HG02798 (cell line): ENCODE measurements at regions not wholly inside any gene's neighbourhood (a gene's known extent, or its start where the extent isn't known, plus 50 kb on each side); places are given as distances from the start of the nearest gene placed in this dataset.

Experiments
- ATAC-seq: cut with Tn5 transposase; IDR thresholded peaks from one replicate; pipeline ENCODE4 v1.9.1; 2021; ENCODE audit warnings: mild to moderate bottlenecking; ENCODE audit not compliant: unreplicated experiment, poor library complexity

GRCh38 chr22:48642550-48642949, 1185.1 kb downstream of the BRD1 start:
- ATAC-seq, result no peak

- ATAC-seq, result no peak
These were observed 1185.7 kb downstream of the BRD1 start for GRCh38 chr22:48641906-48642475.

GRCh38 chr22:48640890-48641841, 1186.5 kb downstream of the BRD1 start:
- no peak for ATAC-seq

- no peak for ATAC-seq
These were observed 1187.6 kb downstream of the BRD1 start for GRCh38 chr22:48639896-48640748.

GRCh38 chr22:48639021-48639795, 1188.5 kb downstream of the BRD1 start:
- no peak for ATAC-seq

- ATAC-seq, result no peak
These were observed 1190.4 kb downstream of the BRD1 start for GRCh38 chr22:48637231-48637630.

GRCh38 chr22:48636746-48637145, 1190.9 kb downstream of the BRD1 start:
- no peak for ATAC-seq

GRCh38 chr22:48635816-48636215, 1191.9 kb downstream of the BRD1 start:
- ATAC-seq, result no peak

GRCh38 chr22:48635031-48635430, 1192.6 kb downstream of the BRD1 start:
- ATAC-seq, result no peak

- no peak for ATAC-seq
These were observed 1193.5 kb downstream of the BRD1 start for GRCh38 chr22:48633996-48634836.

GRCh38 chr22:48632646-48633246, 1194.9 kb downstream of the BRD1 start:
- ATAC-seq, result no peak

- no peak for ATAC-seq
These were observed 1196.3 kb downstream of the BRD1 start for GRCh38 chr22:48631288-48631863.

GRCh38 chr22:48630848-48631247, 1196.8 kb downstream of the BRD1 start:
- ATAC-seq, result no peak

GRCh38 chr22:48630433-48630754, 1197.3 kb downstream of the BRD1 start:
- ATAC-seq, result no peak

GRCh38 chr22:48629631-48630432, 1197.8 kb downstream of the BRD1 start:
- no peak for ATAC-seq

GRCh38 chr22:48628891-48629543, 1198.7 kb downstream of the BRD1 start:
- no peak for ATAC-seq

GRCh38 chr22:48627966-48628365, 1199.7 kb downstream of the BRD1 start:
- no peak for ATAC-seq
